Epithelial cell of esophagus (primary cell): ENCODE measurements at regions not wholly inside any gene's neighbourhood (a gene's known extent, or its start where the extent isn't known, plus 50 kb on each side); places are given as distances from the start of the nearest gene placed in this dataset.
"Not testable (repeated sequence)": the region's sequence is repeated elsewhere in the genome, so short reads cannot be mapped to it uniquely, and the experiment has no call there.

Experiments used
- DNase-seq: peaks from one replicate; pipeline ENCODE4 v3.0.0; 2010; ENCODE audit warnings: low read depth
- H3K4me3 ChIP-seq: 2 replicates; pipeline ENCODE4 v1.5.1; 2011; ENCODE audit warnings: mild to moderate bottlenecking, low read length, control low read depth
- CTCF ChIP-seq: IDR thresholded peaks from 2 replicates; pipeline ENCODE4 v1.5.1; 2011; ENCODE audit warnings: low read depth, mild to moderate bottlenecking, low read length, control low read depth, inconsistent platforms; ENCODE audit not compliant: insufficient read depth; ENCODE audit errors: missing control alignments

GRCh38 chr16:29117631-29118030 lies 132.8 kb downstream of the LAT start:
- H3K4me3 ChIP-seq = no peak overlapping the region
- DNase-seq = no peak
- TF ChIP-seq CTCF = no peak

- no peak for DNase-seq
- no peak overlapping the region for H3K4me3 ChIP-seq
- no peak for TF ChIP-seq CTCF
Measured at GRCh38 chr16:29116980-29117379, 132.1 kb downstream of the LAT start.

GRCh38 chr16:29116207-29116606 lies 131.4 kb downstream of the LAT start:
- H3K4me3 ChIP-seq, DNase-seq: not testable (repeated sequence)

- DNase-seq = peak; percentile 57
- H3K4me3 ChIP-seq = not testable (repeated sequence)
Measured at GRCh38 chr16:29115802-29116141, 130.9 kb downstream of the LAT start.

- H3K4me3 ChIP-seq = not testable (repeated sequence)
- peak; percentile 29 for DNase-seq
- peak; percentile 61 for TF ChIP-seq CTCF
Measured at GRCh38 chr16:29114989-29115801, 130.3 kb downstream of the LAT start.

- no peak for DNase-seq
- no peak overlapping the region for H3K4me3 ChIP-seq
- no peak for TF ChIP-seq CTCF
Measured at GRCh38 chr16:29114574-29114973, 129.7 kb downstream of the LAT start.

- H3K4me3 ChIP-seq, DNase-seq: not testable (repeated sequence)
Measured at GRCh38 chr16:29113446-29113845, 128.6 kb downstream of the LAT start.

GRCh38 chr16:29112755-29113347 lies 128.0 kb downstream of the LAT start:
- H3K4me3 ChIP-seq = no peak overlapping the region
- no peak for TF ChIP-seq CTCF
- no peak for DNase-seq

- not testable (repeated sequence) for H3K4me3 ChIP-seq, DNase-seq
Measured at GRCh38 chr16:29111901-29112680, 127.2 kb downstream of the LAT start.
